HepG2 (cell line): ENCODE measurements at regions not wholly inside any gene's neighbourhood (a gene's known extent, or its start where the extent isn't known, plus 50 kb on each side); places are given as distances from the start of the nearest gene placed in this dataset.

ENCODE experiments used
- EZH2 ChIP-seq: conservative IDR thresholded peaks from 2 replicates; pipeline ENCODE4 v1.6.1; 2012; ENCODE audit warnings: mild to moderate bottlenecking, low read depth, low read length, moderate library complexity
- RBM22 ChIP-seq: fragments of 200-400 bp; formaldehyde crosslinking; optimal IDR thresholded peaks from 2 replicates; pipeline ENCODE3; 2017; ENCODE audit warnings: mild to moderate bottlenecking, low read length, moderate library complexity
- SRSF9 ChIP-seq: fragments of 200-400 bp; formaldehyde crosslinking; IDR thresholded peaks from 2 replicates; pipeline ENCODE4 v1.6.1; 2018; ENCODE audit warnings: borderline replicate concordance, mild to moderate bottlenecking, low read depth, low read length; ENCODE audit not compliant: insufficient read depth, poor library complexity, severe bottlenecking
- ZNF329 ChIP-seq: sonication (generic); formaldehyde crosslinking; IDR thresholded peaks from 2 replicates; pipeline ENCODE4 v1.9.0; 2021; ENCODE audit warnings: low read depth, mild to moderate bottlenecking, missing genetic modification reagents
- TF ChIP-seq, protein P1 (sequence below): IDR thresholded peaks from 2 replicates; pipeline ENCODE4 v1.6.1; 2016; ENCODE audit warnings: missing compliant biosample characterization, missing genetic modification reagents, borderline replicate concordance
- TF ChIP-seq, protein P2 (sequence below): sonication (generic); formaldehyde crosslinking; IDR thresholded peaks from 2 replicates; pipeline ENCODE4 v1.5.0; 2020; ENCODE audit warnings: mild to moderate bottlenecking, missing genetic modification reagents, moderate library complexity
- TF ChIP-seq, protein P3 (sequence below): IDR thresholded peaks from 2 replicates; pipeline ENCODE4 v1.6.1; 2012; ENCODE audit warnings: inconsistent platforms

GRCh38 chr5:30279237-30279636, 914.2 kb upstream of the CDH6 start:
- TF ChIP-seq, protein P1, sequence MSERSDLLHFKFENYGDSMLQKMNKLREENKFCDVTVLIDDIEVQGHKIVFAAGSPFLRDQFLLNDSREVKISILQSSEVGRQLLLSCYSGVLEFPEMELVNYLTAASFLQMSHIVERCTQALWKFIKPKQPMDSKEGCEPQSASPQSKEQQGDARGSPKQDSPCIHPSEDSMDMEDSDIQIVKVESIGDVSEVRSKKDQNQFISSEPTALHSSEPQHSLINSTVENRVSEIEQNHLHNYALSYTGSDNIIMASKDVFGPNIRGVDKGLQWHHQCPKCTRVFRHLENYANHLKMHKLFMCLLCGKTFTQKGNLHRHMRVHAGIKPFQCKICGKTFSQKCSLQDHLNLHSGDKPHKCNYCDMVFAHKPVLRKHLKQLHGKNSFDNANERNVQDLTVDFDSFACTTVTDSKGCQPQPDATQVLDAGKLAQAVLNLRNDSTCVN (CRISPR knock-in tag) = no peak
- TF ChIP-seq, protein P2, sequence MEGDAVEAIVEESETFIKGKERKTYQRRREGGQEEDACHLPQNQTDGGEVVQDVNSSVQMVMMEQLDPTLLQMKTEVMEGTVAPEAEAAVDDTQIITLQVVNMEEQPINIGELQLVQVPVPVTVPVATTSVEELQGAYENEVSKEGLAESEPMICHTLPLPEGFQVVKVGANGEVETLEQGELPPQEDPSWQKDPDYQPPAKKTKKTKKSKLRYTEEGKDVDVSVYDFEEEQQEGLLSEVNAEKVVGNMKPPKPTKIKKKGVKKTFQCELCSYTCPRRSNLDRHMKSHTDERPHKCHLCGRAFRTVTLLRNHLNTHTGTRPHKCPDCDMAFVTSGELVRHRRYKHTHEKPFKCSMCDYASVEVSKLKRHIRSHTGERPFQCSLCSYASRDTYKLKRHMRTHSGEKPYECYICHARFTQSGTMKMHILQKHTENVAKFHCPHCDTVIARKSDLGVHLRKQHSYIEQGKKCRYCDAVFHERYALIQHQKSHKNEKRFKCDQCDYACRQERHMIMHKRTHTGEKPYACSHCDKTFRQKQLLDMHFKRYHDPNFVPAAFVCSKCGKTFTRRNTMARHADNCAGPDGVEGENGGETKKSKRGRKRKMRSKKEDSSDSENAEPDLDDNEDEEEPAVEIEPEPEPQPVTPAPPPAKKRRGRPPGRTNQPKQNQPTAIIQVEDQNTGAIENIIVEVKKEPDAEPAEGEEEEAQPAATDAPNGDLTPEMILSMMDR (CRISPR knock-in tag) = no peak
- TF ChIP-seq ZNF329 = no peak
- no peak for TF ChIP-seq SRSF9
- TF ChIP-seq RBM22 = no peak
- TF ChIP-seq, protein P3, sequence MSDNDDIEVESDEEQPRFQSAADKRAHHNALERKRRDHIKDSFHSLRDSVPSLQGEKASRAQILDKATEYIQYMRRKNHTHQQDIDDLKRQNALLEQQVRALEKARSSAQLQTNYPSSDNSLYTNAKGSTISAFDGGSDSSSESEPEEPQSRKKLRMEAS = no peak
- no peak for TF ChIP-seq EZH2
